Cardiac muscle cell (in vitro differentiated cells and primary cell): ENCODE measurements at regions not wholly inside any gene's neighbourhood (a gene's known extent, or its start where the extent isn't known, plus 50 kb on each side); places are given as distances from the start of the nearest gene placed in this dataset.

ENCODE experiments used
- DNase-seq, 2 donors: peaks; one replicate each; pipeline versions ENCODE4 v3.0.0 to v3.0.0-alpha.2; 2010 to 2017; ENCODE audit warnings: low read depth in 1 of 2, low spot score in 1 of 2
- H3K27ac ChIP-seq: fragments of 200-600 bp; sonication (generic); 2 replicates; pipeline ENCODE4 v1.5.1; 2016
- H3K27me3 ChIP-seq: fragments of 200-600 bp; sonication (generic); 2 replicates; pipeline ENCODE4 v1.6.0; 2016; ENCODE audit warnings: control low read depth
- H3K36me3 ChIP-seq: fragments of 200-600 bp; sonication (generic); 2 replicates; pipeline ENCODE4 v1.5.1; 2016; ENCODE audit warnings: control low read depth
- H3K4me1 ChIP-seq: fragments of 200-600 bp; sonication (generic); 2 replicates; pipeline ENCODE4 v1.8.1; 2017; ENCODE audit warnings: low read depth, mild to moderate bottlenecking, mixed run types
- H3K4me3 ChIP-seq: fragments of 200-600 bp; sonication (generic); 2 replicates; pipeline ENCODE4 v1.5.1; 2016; ENCODE audit warnings: mild to moderate bottlenecking
- H3K9me3 ChIP-seq: fragments of 200-600 bp; sonication (generic); 2 replicates; pipeline ENCODE4 v1.5.1; 2017; ENCODE audit warnings: low read depth, mild to moderate bottlenecking, control low read depth
- TF ChIP-seq, protein P1 (sequence below): IDR thresholded peaks from 2 replicates; pipeline ENCODE4 v1.5.1; 2012; ENCODE audit warnings: low read depth, mild to moderate bottlenecking, low read length

DNA sequence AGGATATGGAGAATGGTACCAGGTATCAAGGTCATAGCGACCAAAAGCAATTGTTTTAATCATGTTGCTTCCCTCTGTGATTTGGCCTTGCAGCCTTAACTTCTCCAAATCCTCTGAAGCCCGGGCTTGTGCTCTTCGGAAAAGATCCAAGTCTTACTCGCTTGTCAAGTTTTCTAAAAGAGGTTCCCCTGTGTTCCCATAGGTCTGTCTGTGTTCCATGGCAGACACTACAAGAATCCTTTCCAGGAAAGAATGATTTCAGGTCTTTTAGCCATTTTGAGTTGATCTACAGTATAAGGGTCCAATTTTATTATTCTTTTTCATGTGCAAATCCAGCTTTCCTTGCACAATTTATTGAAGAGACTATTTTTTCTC lies 710.6 kb upstream of the DIAPH2 start:
- DNase-seq: no peak
- H3K9me3 ChIP-seq: no peaks in the 10 kb centered on the region
- no peaks in the 10 kb centered on the region for H3K36me3 ChIP-seq
- H3K27ac ChIP-seq: no peak overlapping the region
- no peaks in the 10 kb centered on the region for H3K27me3 ChIP-seq
- no peaks in the 10 kb centered on the region for H3K4me1 ChIP-seq
- TF ChIP-seq, protein P1, sequence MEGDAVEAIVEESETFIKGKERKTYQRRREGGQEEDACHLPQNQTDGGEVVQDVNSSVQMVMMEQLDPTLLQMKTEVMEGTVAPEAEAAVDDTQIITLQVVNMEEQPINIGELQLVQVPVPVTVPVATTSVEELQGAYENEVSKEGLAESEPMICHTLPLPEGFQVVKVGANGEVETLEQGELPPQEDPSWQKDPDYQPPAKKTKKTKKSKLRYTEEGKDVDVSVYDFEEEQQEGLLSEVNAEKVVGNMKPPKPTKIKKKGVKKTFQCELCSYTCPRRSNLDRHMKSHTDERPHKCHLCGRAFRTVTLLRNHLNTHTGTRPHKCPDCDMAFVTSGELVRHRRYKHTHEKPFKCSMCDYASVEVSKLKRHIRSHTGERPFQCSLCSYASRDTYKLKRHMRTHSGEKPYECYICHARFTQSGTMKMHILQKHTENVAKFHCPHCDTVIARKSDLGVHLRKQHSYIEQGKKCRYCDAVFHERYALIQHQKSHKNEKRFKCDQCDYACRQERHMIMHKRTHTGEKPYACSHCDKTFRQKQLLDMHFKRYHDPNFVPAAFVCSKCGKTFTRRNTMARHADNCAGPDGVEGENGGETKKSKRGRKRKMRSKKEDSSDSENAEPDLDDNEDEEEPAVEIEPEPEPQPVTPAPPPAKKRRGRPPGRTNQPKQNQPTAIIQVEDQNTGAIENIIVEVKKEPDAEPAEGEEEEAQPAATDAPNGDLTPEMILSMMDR: no peak
- no peak overlapping the region for H3K4me3 ChIP-seq

DNA sequence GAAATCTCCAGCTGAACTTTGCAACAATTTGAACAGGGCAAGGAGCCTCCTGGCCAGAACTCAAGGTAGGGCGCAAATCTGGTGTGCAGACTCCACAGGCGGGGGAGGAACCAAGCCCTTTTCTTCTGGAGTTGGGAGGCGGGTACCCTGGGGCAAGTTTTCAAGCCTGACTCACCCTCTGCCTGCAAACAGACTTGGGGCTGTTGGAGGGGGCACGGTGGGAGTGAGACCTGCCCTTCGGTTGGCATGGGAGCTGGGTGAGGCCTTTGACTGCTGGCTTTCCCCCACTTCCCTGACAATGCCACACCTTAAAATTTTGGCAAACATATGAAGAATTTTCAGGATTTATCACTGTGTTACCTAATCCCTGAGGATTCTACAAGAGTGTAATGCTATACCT lies 709.8 kb upstream of the DIAPH2 start:
- H3K4me3 ChIP-seq: no peak overlapping the region
- no peaks in the 10 kb centered on the region for H3K4me1 ChIP-seq
- H3K9me3 ChIP-seq: no peaks in the 10 kb centered on the region
- TF ChIP-seq, protein P1: no peak
- H3K36me3 ChIP-seq: no peaks in the 10 kb centered on the region
- H3K27me3 ChIP-seq: no peaks in the 10 kb centered on the region
- DNase-seq: no peak
- H3K27ac ChIP-seq: no peak overlapping the region

DNA sequence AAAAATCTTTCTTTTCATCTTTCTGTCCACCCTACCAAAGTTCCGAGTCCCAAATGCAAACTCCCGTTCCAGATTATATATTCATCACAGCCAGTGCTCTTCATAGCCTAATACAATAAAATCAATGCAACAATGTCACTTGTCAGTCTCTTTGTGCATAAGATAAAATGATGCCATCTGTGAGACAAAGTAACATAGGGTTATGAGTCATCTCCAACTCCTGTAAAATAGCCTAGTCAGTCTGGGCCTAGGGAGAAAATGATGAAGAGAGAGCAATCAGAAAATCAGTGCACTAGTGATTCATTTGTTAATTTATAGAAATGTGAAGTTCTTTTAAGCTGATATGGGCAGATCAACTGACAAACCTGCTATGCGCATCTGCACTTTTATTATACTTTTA lies 689.1 kb upstream of the DIAPH2 start:
- no peak overlapping the region for H3K27ac ChIP-seq
- no peak for DNase-seq
- H3K36me3 ChIP-seq: no peaks in the 10 kb centered on the region
- no peaks in the 10 kb centered on the region for H3K4me1 ChIP-seq
- H3K27me3 ChIP-seq: no peaks in the 10 kb centered on the region
- TF ChIP-seq, protein P1: no peak
- no peak overlapping the region for H3K4me3 ChIP-seq
- no peaks in the 10 kb centered on the region for H3K9me3 ChIP-seq

GRCh38 chrX:95996294-95996693 lies 688.3 kb upstream of the DIAPH2 start:
- Histone ChIP-seq H3K36me3 (no peaks in the 10 kb centered on the region), H3K9me3 (no peaks in the 10 kb centered on the region), H3K4me3 (no peak overlapping the region), H3K27me3 (no peaks in the 10 kb centered on the region), H3K27ac (no peak overlapping the region), H3K4me1 (no peaks in the 10 kb centered on the region)
- DNase-seq: no peak
- TF ChIP-seq, protein P1: no peak

- Histone ChIP-seq H3K4me3 (no peak overlapping the region), H3K27me3 (no peaks in the 10 kb centered on the region), H3K9me3 (no peaks in the 10 kb centered on the region), H3K36me3 (no peaks in the 10 kb centered on the region), H3K4me1 (no peaks in the 10 kb centered on the region), H3K27ac (no peak overlapping the region)
- TF ChIP-seq, protein P1: no peak
- DNase-seq: peak in 1 of 2 donors; percentile 3
Observed at GRCh38 chrX:96002431-96002830, 682.2 kb upstream of the DIAPH2 start.

- no peak overlapping the region for H3K4me3 ChIP-seq
- TF ChIP-seq, protein P1: no peak
Observed at GRCh38 chrX:96004386-96004785, 680.3 kb upstream of the DIAPH2 start.

More at GRCh38 chrX:96004386-96004785, 680.3 kb upstream of the DIAPH2 start:
- Histone ChIP-seq H3K27ac (no peak overlapping the region), H3K36me3 (no peaks in the 10 kb centered on the region), H3K9me3 (no peaks in the 10 kb centered on the region), H3K27me3 (no peaks in the 10 kb centered on the region), H3K4me1 (no peaks in the 10 kb centered on the region)
- peak in 1 of 2 donors; percentile 48 for DNase-seq
